ENCODE measurements at regions not wholly inside any gene's neighbourhood (a gene's known extent, or its start where the extent isn't known, plus 50 kb on each side); places are given as distances from the start of the nearest gene placed in this dataset.

DNA sequence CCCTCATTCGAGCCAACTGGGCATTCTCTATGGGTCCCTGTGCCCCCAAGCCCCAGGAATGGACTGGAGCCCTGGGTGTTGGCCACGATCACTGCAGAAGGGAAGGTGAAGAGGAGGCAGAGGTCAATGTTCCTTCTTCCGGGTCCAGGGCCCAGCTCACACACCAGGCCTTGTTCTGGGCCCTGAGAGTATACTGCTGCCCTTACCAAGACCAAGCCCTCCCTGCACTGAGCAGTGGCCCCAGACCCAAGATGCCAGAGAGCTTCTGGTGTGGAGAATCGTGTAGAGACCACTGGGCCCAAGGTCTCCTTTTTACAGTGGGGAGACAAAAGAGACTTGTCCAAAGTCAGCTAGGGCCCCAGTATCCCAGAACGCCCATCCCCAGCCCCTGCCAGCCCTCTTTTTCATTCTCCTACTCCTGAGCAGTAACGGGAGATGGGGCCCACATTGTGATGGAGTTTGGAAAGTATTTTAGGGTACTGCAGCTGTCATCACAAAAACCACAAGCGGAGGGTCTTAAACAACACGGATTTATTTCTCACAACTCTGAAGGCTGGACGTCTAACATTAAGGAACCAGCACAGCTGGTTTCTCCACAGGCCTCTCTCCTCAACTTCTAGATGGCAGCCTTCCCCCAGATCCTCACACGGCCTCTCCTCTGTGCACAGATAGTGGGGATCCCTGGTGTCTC is 79.4 kb downstream of the PDGFA start:
- DNase-seq (ENCODE audit: low spot score), result no peak

DNA sequence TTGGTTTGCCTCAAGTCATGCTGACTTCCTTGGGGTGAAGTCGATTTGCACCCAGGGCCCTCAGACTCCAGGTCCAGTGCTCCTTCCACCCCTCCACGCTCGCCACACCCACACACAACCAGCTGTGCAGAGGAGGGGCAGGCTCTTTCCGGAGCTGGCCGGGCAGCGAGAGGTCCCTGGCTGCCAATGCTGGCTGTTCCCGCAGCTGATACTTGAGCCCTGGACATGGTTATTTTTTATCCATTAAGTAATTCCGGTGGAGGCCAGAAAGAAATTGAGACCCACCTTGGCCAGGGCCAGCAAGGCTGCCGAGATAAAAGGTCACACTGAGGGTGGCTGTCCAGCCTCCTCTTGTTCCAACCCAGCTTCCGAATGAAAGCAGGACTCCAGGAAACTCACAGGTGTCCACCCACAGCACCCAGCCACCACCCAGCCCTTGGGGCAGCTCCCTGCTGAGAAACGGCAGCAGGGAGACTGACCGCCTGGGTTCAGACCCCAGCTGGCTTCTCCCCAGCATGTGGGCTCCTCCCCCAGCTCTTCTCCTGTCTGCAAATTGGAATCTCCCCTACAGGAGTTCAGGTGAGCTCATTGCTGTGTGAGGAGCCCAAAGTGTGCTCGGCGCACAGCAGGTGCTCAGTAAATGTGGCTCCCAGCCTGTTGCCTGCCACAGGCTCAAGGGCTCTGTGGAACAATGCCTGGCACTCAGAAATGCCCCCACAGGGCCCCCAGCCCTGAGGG is 77.8 kb downstream of the PDGFA start:
- DNase-seq (ENCODE audit: low spot score), result no peak

DNA sequence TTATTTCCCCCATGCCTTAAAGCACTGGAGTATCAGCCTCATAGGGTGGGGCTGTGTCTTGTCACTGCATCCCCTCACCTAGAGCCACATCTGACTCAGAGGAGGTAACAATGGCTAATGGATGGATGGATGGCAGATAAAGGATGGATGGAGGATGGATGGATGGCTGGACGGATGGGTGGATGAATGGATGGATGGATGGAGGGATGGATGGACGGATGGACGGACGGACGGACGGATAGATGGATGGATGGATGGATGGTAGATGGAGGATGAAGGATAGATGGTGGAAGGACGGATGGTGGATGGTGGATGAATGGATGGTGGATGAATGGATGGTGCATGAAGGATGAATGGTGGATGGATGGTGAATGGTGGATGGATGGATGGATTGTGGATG is 77.2 kb downstream of the PDGFA start:
- no peak for DNase-seq (ENCODE audit: low spot score)

DNA sequence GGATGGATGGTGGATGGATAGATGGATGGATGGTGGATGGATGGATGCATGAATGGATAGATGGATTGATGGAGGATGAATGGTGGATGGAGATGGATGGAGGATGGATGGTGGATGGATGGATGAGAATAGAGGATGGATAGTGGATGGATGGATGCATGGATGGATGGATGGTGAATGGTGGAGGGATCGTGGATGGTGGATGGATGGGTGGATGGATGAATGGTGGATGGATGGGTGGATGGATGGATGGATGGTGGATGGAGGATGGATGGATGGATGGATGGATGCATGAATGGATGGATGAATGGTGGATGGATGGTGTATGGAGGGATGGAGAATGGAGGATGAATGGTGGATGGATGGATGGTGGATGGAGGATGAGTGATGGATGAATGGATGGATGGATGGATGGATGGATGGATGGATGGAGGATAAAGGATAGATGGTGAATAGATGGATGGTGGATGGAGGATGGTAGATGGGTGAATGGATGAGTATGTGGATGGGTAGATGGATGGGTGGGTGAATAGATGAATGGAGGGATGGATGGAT is 76.3 kb downstream of the PDGFA start:
- DNase-seq (ENCODE audit: low spot score), result no peak

DNA sequence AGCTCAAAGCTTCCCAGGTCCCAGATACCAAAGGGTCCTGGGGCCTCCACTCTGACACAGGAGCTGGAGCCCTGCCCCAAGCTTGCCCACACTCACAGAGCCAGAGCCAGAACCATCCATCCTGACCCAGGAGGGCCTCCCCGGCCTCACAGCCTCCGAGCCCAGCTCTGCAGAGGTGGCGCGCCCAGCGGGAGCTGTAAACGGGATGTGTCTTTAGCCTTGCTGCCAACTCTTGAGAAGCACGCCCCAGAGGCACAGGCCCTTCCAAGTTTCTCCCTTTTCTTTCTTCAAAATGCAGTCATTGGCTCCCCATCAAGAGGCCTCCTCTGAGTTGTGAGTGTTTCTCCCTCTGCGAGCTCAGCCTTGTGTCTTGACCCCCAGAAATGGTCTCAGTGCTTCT is 75.0 kb downstream of the PDGFA start:
- no peak for DNase-seq (ENCODE audit: low spot score)

DNA sequence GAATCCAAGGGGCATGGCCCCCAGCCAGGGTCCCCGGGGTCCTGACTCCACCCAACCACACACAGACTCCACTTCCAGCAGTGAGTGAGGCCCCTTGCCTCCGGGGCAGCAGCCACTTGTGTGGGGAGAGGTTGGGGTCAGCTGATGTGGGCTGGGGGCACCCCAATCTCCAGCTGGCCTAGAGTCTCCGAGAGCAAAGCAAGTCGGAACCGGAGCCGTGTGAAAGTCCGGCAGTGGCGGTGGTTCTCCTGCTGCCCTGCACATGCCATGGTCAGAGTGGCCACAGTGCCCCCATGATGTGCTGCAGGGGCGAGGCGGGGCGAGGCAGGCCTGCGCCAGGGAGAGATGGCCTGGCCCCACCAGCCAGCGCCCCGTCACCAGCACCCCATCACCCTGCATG is 74.6 kb downstream of the PDGFA start:
- DNase-seq (ENCODE audit: low spot score), result no peak

DNA sequence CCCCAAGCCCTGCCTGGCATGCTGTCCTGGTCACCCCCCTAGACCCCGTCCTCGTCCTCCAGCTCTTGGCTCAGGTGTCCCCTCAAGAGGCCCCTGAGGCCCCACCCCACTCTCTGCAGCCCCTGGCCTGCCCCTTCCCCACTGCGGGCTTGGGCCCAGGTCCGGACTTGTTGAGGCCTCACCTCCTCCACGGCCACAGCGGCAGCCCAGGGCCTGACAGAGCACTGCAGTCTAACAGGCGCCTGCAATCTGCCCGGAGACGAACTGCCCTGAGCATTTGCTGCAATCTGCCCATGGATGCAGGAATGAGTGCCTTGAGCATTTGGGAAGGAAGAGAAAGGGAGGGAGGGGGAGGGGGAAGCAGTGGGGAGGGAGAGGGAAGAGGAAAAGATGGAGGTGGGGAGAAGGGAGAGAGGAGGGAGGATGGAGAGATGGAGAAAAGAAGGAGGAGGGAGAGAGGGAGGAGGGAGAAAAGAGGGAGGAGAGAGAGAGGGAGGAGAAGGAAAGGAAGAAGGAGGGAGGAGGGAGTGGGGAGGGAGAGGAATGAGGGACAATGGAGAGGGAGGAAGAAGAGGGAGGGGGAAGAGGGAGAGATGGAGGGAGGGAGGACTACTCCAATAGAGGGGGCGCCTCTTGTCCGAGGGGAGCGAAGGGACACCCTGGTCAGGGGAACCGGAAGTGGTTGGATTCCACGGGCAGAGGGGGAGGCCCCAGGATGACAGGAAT is 73.9 kb downstream of the PDGFA start:
- no peak for DNase-seq (ENCODE audit: low spot score)

DNA sequence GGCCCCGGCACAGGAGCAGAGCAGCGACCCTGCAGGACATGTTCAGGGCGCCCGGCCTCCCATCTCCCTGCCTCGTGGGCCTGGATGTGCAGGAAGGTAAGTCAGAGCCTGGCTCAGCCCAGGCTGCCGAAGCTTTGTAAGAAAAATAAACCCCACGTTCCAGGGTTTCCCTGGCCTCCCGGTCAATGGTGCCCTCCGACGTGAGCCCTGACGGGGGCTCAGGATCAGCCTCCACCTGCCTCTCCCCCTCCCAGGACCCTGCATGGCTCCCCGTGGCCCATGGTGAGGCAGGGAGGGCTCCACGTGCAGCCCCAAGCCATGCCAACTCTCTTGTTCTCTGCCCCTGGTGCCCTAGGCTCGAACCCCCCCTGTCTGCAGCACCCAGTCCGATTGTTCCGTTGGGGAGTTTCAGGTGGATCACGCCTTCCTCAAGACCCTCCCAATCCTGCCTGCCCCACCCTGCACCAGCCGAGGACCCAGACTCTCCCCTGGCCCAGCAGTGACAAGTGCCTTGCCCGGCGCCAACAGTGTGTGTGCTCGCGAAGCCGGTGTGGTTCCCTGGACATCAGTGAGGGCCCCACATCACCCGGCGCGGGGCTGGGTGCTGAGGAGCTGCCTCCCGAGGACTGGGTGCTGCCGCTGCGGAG is 73.2 kb downstream of the PDGFA start:
- DNase-seq (ENCODE audit: low spot score), result no peak

Measured in ecto neural progenitor cell (in vitro differentiated cells).